CD14-positive monocyte (primary cell): ENCODE measurements at regions not wholly inside any gene's neighbourhood (a gene's known extent, or its start where the extent isn't known, plus 50 kb on each side); places are given as distances from the start of the nearest gene placed in this dataset.

Source experiments
- DNase-seq, 3 donors: peaks; one replicate each; pipeline ENCODE4 v3.0.0-alpha.2; 2011 to 2022
- H2AFZ ChIP-seq: 2 replicates; pipeline ENCODE4 v1.6.0; 2012; ENCODE audit warnings: mild to moderate bottlenecking, low read depth, low read length, inconsistent platforms; ENCODE audit not compliant: insufficient read depth, poor library complexity, severe bottlenecking
- H3K27ac ChIP-seq, 2 donors: 1 replicate in 1 of 2; 2 replicates in 1 of 2; pipeline ENCODE4 v1.5.1; 2012 to 2013; ENCODE audit warnings: low read length in 2 of 2, control low read depth in 1 of 2, inconsistent platforms in 1 of 2, low read depth in 1 of 2, mild to moderate bottlenecking in 1 of 2
- H3K27me3 ChIP-seq, 2 donors: one replicate each; pipeline versions ENCODE4 v1.6.0 to v1.6.1; 2011 to 2013; ENCODE audit warnings: low read length in 2 of 2; ENCODE audit not compliant: control insufficient read depth in 2 of 2, insufficient read depth in 2 of 2
- H3K36me3 ChIP-seq, 2 donors: replicated peaks in 1 of 2; 1 replicate in 1 of 2; 2 replicates in 1 of 2; pipeline versions ENCODE4 v1.5.1 to v1.6.1; 2012 to 2013; ENCODE audit warnings: low read length in 2 of 2, control low read depth in 1 of 2, inconsistent platforms in 1 of 2, mild to moderate bottlenecking in 1 of 2; ENCODE audit not compliant: insufficient read depth in 2 of 2, control insufficient read depth in 1 of 2
- H3K4me1 ChIP-seq, 2 donors: 1 replicate in 1 of 2; 2 replicates in 1 of 2; pipeline versions ENCODE4 v1.5.1 to v1.6.1; 2012 to 2013; ENCODE audit warnings: low read length in 2 of 2, control low read depth in 1 of 2, inconsistent platforms in 1 of 2, mild to moderate bottlenecking in 1 of 2, moderate library complexity in 1 of 2; ENCODE audit not compliant: insufficient read depth in 2 of 2, control insufficient read depth in 1 of 2
- H3K4me2 ChIP-seq: replicated peaks from 2 replicates; pipeline ENCODE3; 2012; ENCODE audit warnings: low read length, moderate library complexity, mild to moderate bottlenecking; ENCODE audit not compliant: poor library complexity, severe bottlenecking; ENCODE audit errors: extremely low read depth
- H3K4me3 ChIP-seq, 3 experiments: fragments of 200-600 bp in 1 of 3; sonication (generic) in 1 of 3; replicated peaks in 1 of 3; 1 replicate in 2 of 3; 2 replicates in 1 of 3; pipeline ENCODE4 v1.5.1; 2011 to 2013; ENCODE audit warnings: low read length in 3 of 3, mild to moderate bottlenecking in 3 of 3, control low read depth in 2 of 3, low read depth in 2 of 3, inconsistent platforms in 1 of 3, moderate library complexity in 1 of 3
- H3K79me2 ChIP-seq: 2 replicates; pipeline ENCODE4 v1.6.0; 2012; ENCODE audit warnings: mild to moderate bottlenecking, control low read depth, inconsistent platforms, low read length, moderate library complexity; ENCODE audit not compliant: insufficient read depth
- H3K9ac ChIP-seq: 2 replicates; pipeline ENCODE4 v1.6.0; 2017; ENCODE audit warnings: low read length, mild to moderate bottlenecking; ENCODE audit not compliant: insufficient read depth, poor library complexity, severe bottlenecking
- H3K9me3 ChIP-seq, 2 donors: replicated peaks in 1 of 2; 1 replicate in 1 of 2; 2 replicates in 1 of 2; pipeline versions ENCODE4 v1.5.1 to v1.6.1; 2012 to 2013; ENCODE audit warnings: low read length in 2 of 2, control low read depth in 1 of 2; ENCODE audit not compliant: control insufficient read depth in 1 of 2, insufficient read depth in 1 of 2
- H4K20me1 ChIP-seq: 2 replicates; pipeline ENCODE4 v1.6.0; 2012; ENCODE audit warnings: mild to moderate bottlenecking, low read length, control low read depth, moderate library complexity; ENCODE audit not compliant: insufficient read depth
- H3K27ac Mint-ChIP-seq, 7 donors: one replicate each; pipeline ENCODE4 v1.8.0; 2020; ENCODE audit warnings: mild to moderate bottlenecking in 7 of 7, mixed read lengths in 7 of 7, moderate library complexity in 6 of 7, inconsistent platforms in 2 of 7
- H3K27me3 Mint-ChIP-seq, 3 donors: one replicate each; pipeline ENCODE4 v1.8.0; 2021 to 2022; ENCODE audit warnings: low read depth in 3 of 3, mild to moderate bottlenecking in 3 of 3, mixed read lengths in 3 of 3, moderate library complexity in 3 of 3, inconsistent platforms in 1 of 3
- H3K36me3 Mint-ChIP-seq, 2 donors: one replicate each; pipeline ENCODE4 v1.8.0; 2020; ENCODE audit warnings: mixed read lengths in 2 of 2, inconsistent platforms in 1 of 2, mild to moderate bottlenecking in 1 of 2
- H3K4me1 Mint-ChIP-seq: one replicate; pipeline ENCODE4 v1.8.0; 2020; ENCODE audit warnings: mild to moderate bottlenecking, mixed read lengths
- H3K4me3 Mint-ChIP-seq, 2 donors: one replicate each; pipeline ENCODE4 v1.8.0; 2020; ENCODE audit warnings: mild to moderate bottlenecking in 2 of 2, mixed read lengths in 2 of 2, moderate library complexity in 1 of 2
- H3K9me3 Mint-ChIP-seq, 7 donors: one replicate each; pipeline ENCODE4 v1.8.0; 2020 to 2022; ENCODE audit warnings: mixed read lengths in 7 of 7, mild to moderate bottlenecking in 6 of 7, moderate library complexity in 6 of 7, inconsistent platforms in 2 of 7
- WGBS: methylation state at CpG from one replicate; pipeline ENCODE4 v1.1.5; 2013; ENCODE audit warnings: missing lambda C conversion rate; ENCODE audit not compliant: insufficient coverage; 5-methylcytosine and 5-hydroxymethylcytosine counted together
- intact Hi-C, 2 donors: fragments of 100-400 bp; cut with micrococcal nuclease; formaldehyde crosslinking; loops; one replicate each; pipeline versions ENCODE4 v1.15.0 to v1.15.1; 2023
- TF ChIP-seq, protein P1 (sequence below): fragments of 200-600 bp; IDR thresholded peaks from one replicate; pipeline ENCODE4 v1.8.0; 2022; ENCODE audit warnings: antibody characterized with exemption, mild to moderate bottlenecking

DNA sequence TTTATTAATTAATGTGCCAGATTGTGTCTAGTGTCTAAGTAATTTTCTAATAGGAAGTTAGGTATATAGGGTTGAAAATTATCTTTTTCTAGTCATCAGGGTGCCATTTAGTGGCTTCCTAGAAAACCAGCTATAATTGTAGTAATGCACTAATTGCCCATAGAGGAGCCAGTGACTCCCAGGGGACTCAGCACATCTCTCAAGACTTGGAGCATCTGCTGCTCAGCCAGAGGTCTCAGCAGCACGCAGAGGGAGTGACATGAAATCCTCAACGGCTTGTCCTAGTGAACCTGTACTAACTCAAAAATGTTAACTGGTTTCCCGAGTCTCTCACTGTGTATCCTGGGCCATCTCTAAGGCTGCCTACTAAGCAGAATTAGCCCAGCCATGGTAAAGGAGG lies 78.2 kb upstream of the MAN2A1 start:
- H4K20me1 ChIP-seq, result no peaks in the 10 kb centered on the region
- no peaks in the 10 kb centered on the region for H3K4me1 ChIP-seq
- no peak overlapping the region for H3K9ac ChIP-seq
- H3K4me3 Mint-ChIP-seq, result no peak overlapping the region
- H3K9me3 Mint-ChIP-seq, result peaks cover 0 to 4% (median 0%) of the 10 kb centered on the region in 7 donors
- H3K27ac ChIP-seq, result no peak overlapping the region
- H3K4me3 ChIP-seq, result no peak overlapping the region
- intact Hi-C loops, result no loop called here
- peaks cover 0 to 1% (median 0%) of the 10 kb centered on the region in 3 donors for H3K27me3 Mint-ChIP-seq
- H2AFZ ChIP-seq, result no peak overlapping the region
- WGBS, result 73% methylated on average over 3 of the region's 3 CpGs
- no peak for DNase-seq
- H3K9me3 ChIP-seq, result no peaks in the 10 kb centered on the region
- no peaks in the 10 kb centered on the region for H3K4me1 Mint-ChIP-seq
- H3K27ac Mint-ChIP-seq, result no peak overlapping the region
- TF ChIP-seq, protein P1, sequence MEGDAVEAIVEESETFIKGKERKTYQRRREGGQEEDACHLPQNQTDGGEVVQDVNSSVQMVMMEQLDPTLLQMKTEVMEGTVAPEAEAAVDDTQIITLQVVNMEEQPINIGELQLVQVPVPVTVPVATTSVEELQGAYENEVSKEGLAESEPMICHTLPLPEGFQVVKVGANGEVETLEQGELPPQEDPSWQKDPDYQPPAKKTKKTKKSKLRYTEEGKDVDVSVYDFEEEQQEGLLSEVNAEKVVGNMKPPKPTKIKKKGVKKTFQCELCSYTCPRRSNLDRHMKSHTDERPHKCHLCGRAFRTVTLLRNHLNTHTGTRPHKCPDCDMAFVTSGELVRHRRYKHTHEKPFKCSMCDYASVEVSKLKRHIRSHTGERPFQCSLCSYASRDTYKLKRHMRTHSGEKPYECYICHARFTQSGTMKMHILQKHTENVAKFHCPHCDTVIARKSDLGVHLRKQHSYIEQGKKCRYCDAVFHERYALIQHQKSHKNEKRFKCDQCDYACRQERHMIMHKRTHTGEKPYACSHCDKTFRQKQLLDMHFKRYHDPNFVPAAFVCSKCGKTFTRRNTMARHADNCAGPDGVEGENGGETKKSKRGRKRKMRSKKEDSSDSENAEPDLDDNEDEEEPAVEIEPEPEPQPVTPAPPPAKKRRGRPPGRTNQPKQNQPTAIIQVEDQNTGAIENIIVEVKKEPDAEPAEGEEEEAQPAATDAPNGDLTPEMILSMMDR, result no peak
- no peaks in the 10 kb centered on the region for H3K36me3 ChIP-seq
- no peak overlapping the region for H3K4me2 ChIP-seq
- H3K27me3 ChIP-seq, result no peaks in the 10 kb centered on the region
- H3K79me2 ChIP-seq, result no peaks in the 10 kb centered on the region
- no peaks in the 10 kb centered on the region for H3K36me3 Mint-ChIP-seq

DNA sequence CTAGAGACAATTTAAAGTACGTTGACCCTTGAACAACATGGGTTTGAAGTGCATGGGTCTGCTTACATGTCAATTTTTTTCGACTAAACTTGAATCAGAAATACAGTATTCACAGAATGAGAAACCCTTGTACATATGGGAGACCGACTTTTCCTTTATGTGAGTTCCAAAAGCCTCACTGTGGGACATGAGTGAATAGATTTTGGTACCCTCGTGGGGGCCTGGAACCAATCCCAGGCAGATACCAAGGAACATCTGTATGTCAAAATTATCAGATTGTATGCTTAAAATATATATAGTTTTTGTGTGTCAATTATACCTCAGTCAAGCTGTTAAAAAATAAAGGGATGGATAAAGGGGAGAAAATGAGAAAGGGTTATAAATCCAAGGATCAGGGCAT lies 78.7 kb upstream of the MAN2A1 start:
- Histone ChIP-seq H3K79me2 (no peaks in the 10 kb centered on the region), H3K4me2 (no peak overlapping the region), H3K9ac (no peak overlapping the region), H3K27ac (no peak overlapping the region), H3K4me3 (no peak overlapping the region), H2AFZ (no peak overlapping the region), H3K9me3 (no peaks in the 10 kb centered on the region), H3K4me1 (no peaks in the 10 kb centered on the region), H3K36me3 (no peaks in the 10 kb centered on the region), H4K20me1 (no peaks in the 10 kb centered on the region), H3K27me3 (no peaks in the 10 kb centered on the region)
- Mint-ChIP-seq H3K9me3 (peaks cover 0 to 4% (median 2%) of the 10 kb centered on the region in 7 donors), H3K4me1 (no peaks in the 10 kb centered on the region), H3K27ac (no peak overlapping the region), H3K27me3 (peaks cover 0 to 1% (median 0%) of the 10 kb centered on the region in 3 donors), H3K36me3 (no peaks in the 10 kb centered on the region), H3K4me3 (no peak overlapping the region)
- TF ChIP-seq, protein P1, result no peak
- intact Hi-C loops, result no loop called here
- no peak for DNase-seq
- no CpG with 5 or more reads among the region's 4 CpGs for WGBS
